Type B pancreatic cell (in vitro differentiated cells): ENCODE measurements at regions not wholly inside any gene's neighbourhood (a gene's known extent, or its start where the extent isn't known, plus 50 kb on each side); places are given as distances from the start of the nearest gene placed in this dataset.

ENCODE experiments used
- DNase-seq: peaks from one replicate; pipeline ENCODE4 v3.0.0; 2021; ENCODE audit warnings: mixed read lengths; ENCODE audit not compliant: unreplicated experiment; ENCODE audit errors: extremely low spot score
- H3K27ac Mint-ChIP-seq: 2 replicates; pipeline ENCODE4 v1.8.0; 2021; ENCODE audit warnings: mild to moderate bottlenecking, mixed read lengths
- H3K27me3 Mint-ChIP-seq: 2 replicates; pipeline ENCODE4 v1.8.0; 2021; ENCODE audit warnings: mixed read lengths
- H3K36me3 Mint-ChIP-seq: 2 replicates; pipeline ENCODE4 v1.8.0; 2021; ENCODE audit warnings: mixed read lengths
- H3K4me1 Mint-ChIP-seq: one replicate; pipeline ENCODE4 v1.8.0; 2021; ENCODE audit warnings: mixed read lengths; ENCODE audit not compliant: unreplicated experiment
- H3K4me3 Mint-ChIP-seq: 2 replicates; pipeline ENCODE4 v1.8.0; 2021; ENCODE audit warnings: mild to moderate bottlenecking, mixed read lengths
- H3K9me3 Mint-ChIP-seq: 2 replicates; pipeline ENCODE4 v1.8.0; 2021; ENCODE audit warnings: mixed read lengths
- TF ChIP-seq, protein P1 (sequence below): fragments of 200-600 bp; sonication (generic); conservative IDR thresholded peaks from 2 replicates; pipeline ENCODE4 v1.5.0; 2021; ENCODE audit warnings: antibody characterized with exemption, mild to moderate bottlenecking

GRCh38 chr5:64437496-64437895 is 68.3 kb upstream of the RGS7BP start:
- H3K4me3 Mint-ChIP-seq: no peak overlapping the region
- no peak for DNase-seq
- no peak overlapping the region for H3K27ac Mint-ChIP-seq
- TF ChIP-seq, protein P1, sequence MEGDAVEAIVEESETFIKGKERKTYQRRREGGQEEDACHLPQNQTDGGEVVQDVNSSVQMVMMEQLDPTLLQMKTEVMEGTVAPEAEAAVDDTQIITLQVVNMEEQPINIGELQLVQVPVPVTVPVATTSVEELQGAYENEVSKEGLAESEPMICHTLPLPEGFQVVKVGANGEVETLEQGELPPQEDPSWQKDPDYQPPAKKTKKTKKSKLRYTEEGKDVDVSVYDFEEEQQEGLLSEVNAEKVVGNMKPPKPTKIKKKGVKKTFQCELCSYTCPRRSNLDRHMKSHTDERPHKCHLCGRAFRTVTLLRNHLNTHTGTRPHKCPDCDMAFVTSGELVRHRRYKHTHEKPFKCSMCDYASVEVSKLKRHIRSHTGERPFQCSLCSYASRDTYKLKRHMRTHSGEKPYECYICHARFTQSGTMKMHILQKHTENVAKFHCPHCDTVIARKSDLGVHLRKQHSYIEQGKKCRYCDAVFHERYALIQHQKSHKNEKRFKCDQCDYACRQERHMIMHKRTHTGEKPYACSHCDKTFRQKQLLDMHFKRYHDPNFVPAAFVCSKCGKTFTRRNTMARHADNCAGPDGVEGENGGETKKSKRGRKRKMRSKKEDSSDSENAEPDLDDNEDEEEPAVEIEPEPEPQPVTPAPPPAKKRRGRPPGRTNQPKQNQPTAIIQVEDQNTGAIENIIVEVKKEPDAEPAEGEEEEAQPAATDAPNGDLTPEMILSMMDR: no peak
- no peaks in the 10 kb centered on the region for H3K27me3 Mint-ChIP-seq
- H3K4me1 Mint-ChIP-seq: no peaks in the 10 kb centered on the region
- H3K36me3 Mint-ChIP-seq: no peaks in the 10 kb centered on the region
- no peaks in the 10 kb centered on the region for H3K9me3 Mint-ChIP-seq

DNA sequence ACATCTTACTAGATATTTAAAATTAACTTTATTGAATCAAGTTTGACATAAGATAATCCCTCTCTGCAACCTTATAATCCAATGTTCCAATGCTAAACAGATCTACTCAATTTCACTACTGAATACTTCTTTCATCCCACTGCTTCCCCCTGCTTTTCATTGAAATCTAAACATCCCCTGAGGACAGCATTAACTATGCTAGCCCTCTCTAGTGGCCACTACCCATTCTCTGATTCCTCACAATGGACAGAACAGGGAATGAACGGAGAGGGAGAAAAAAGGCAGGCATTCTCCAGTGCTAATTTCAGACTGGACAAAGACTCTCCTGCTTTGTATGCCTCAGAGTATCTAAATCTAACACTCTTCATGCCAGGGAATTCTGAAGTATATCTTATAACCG is 54.3 kb upstream of the RGS7BP start:
- H3K9me3 Mint-ChIP-seq: no peaks in the 10 kb centered on the region
- no peaks in the 10 kb centered on the region for H3K36me3 Mint-ChIP-seq
- H3K4me3 Mint-ChIP-seq: no peak overlapping the region
- no peak for DNase-seq
- no peaks in the 10 kb centered on the region for H3K27me3 Mint-ChIP-seq
- no peak overlapping the region for H3K27ac Mint-ChIP-seq
- TF ChIP-seq, protein P1: peak; percentile 34
- H3K4me1 Mint-ChIP-seq: no peaks in the 10 kb centered on the region

DNA sequence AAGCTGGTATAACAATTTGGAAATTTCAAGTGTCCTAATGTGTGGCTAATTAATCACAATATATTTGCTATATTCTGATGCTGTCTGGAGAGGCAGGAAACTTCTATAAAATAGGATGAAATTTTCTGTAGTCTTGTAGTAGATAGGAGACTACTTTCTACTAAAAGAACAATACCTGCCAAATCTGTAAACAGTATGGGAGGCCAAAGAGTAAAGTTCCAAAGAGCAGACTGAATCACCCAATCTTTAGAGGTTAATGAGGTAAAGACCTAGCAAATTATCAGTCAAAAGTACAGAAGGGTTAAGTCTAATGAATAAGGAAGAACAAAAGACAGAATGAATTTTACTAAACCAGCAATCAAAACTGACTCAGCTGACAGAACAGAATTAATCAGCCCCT is 52.4 kb upstream of the RGS7BP start:
- TF ChIP-seq, protein P1: no peak
- H3K27ac Mint-ChIP-seq: no peak overlapping the region
- H3K4me1 Mint-ChIP-seq: no peaks in the 10 kb centered on the region
- H3K27me3 Mint-ChIP-seq: no peaks in the 10 kb centered on the region
- H3K9me3 Mint-ChIP-seq: no peaks in the 10 kb centered on the region
- no peak overlapping the region for H3K4me3 Mint-ChIP-seq
- no peaks in the 10 kb centered on the region for H3K36me3 Mint-ChIP-seq
- DNase-seq: no peak
